ENCODE measurements at regions not wholly inside any gene's neighbourhood (a gene's known extent, or its start where the extent isn't known, plus 50 kb on each side); places are given as distances from the start of the nearest gene placed in this dataset.

GRCh38 chr15:98131924-98132323 is 171.4 kb downstream of the ARRDC4 start:
- TF ChIP-seq, protein P1, sequence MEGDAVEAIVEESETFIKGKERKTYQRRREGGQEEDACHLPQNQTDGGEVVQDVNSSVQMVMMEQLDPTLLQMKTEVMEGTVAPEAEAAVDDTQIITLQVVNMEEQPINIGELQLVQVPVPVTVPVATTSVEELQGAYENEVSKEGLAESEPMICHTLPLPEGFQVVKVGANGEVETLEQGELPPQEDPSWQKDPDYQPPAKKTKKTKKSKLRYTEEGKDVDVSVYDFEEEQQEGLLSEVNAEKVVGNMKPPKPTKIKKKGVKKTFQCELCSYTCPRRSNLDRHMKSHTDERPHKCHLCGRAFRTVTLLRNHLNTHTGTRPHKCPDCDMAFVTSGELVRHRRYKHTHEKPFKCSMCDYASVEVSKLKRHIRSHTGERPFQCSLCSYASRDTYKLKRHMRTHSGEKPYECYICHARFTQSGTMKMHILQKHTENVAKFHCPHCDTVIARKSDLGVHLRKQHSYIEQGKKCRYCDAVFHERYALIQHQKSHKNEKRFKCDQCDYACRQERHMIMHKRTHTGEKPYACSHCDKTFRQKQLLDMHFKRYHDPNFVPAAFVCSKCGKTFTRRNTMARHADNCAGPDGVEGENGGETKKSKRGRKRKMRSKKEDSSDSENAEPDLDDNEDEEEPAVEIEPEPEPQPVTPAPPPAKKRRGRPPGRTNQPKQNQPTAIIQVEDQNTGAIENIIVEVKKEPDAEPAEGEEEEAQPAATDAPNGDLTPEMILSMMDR (IDR thresholded peaks at IDR 0.05 in 2 of 3, conservative IDR thresholded peaks at IDR 0.05 in 1 of 3; ENCODE audit: borderline replicate concordance in 1 of 3, insufficient read depth in 1 of 3, low read depth in 2 of 3, low read length in 2 of 3), result no peak
- TF ChIP-seq TCF7L2 (IDR thresholded peaks at IDR 0.05; ENCODE audit: borderline replicate concordance, extremely low read depth, insufficient read depth, insufficient read length), result no peak
- TF ChIP-seq EZH2 (IDR thresholded peaks at IDR 0.05), result no peak
- no peak for TF ChIP-seq EZH2phosphoT487 (IDR thresholded peaks at IDR 0.05; ENCODE audit: borderline replicate concordance)
- TF ChIP-seq POLR2A (IDR thresholded peaks at IDR 0.05; ENCODE audit: borderline replicate concordance, extremely low read depth, insufficient read depth, insufficient read length), result no peak
- no peak for TF ChIP-seq POLR2AphosphoS5 (IDR thresholded peaks at IDR 0.05; ENCODE audit: low read depth, low read length)
- no peak for TF ChIP-seq RAD21 (IDR thresholded peaks at IDR 0.05; ENCODE audit: low read depth)
- no peak for TF ChIP-seq SP1 (IDR thresholded peaks at IDR 0.05; ENCODE audit: low read depth)
- TF ChIP-seq, protein P2, sequence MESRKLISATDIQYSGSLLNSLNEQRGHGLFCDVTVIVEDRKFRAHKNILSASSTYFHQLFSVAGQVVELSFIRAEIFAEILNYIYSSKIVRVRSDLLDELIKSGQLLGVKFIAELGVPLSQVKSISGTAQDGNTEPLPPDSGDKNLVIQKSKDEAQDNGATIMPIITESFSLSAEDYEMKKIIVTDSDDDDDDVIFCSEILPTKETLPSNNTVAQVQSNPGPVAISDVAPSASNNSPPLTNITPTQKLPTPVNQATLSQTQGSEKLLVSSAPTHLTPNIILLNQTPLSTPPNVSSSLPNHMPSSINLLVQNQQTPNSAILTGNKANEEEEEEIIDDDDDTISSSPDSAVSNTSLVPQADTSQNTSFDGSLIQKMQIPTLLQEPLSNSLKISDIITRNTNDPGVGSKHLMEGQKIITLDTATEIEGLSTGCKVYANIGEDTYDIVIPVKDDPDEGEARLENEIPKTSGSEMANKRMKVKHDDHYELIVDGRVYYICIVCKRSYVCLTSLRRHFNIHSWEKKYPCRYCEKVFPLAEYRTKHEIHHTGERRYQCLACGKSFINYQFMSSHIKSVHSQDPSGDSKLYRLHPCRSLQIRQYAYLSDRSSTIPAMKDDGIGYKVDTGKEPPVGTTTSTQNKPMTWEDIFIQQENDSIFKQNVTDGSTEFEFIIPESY (IDR thresholded peaks at IDR 0.05; ENCODE audit: extremely low read depth, insufficient replicate concordance, low read length), result no peak
- TF ChIP-seq ZNF274 (IDR thresholded peaks at IDR 0.05; ENCODE audit: low read depth, low read length), result no peak
- TF ChIP-seq MAX (IDR thresholded peaks at IDR 0.05), result no peak
- no peak for TF ChIP-seq SRF (IDR thresholded peaks at IDR 0.05; ENCODE audit: low read depth)
- no peak for TF ChIP-seq SIN3A (IDR thresholded peaks at IDR 0.05; ENCODE audit: low read depth)
- TF ChIP-seq, protein P3, sequence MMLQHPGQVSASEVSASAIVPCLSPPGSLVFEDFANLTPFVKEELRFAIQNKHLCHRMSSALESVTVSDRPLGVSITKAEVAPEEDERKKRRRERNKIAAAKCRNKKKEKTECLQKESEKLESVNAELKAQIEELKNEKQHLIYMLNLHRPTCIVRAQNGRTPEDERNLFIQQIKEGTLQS (IDR thresholded peaks at IDR 0.05), result no peak
